Dendritic cell treated with granulocyte-macrophage colony-stimulating factor and Interleukin-4, amounts not matched to agents 40 ng/mL and 50 ng/mL, for 4 days (primary cell): ENCODE measurements at regions not wholly inside any gene's neighbourhood (a gene's known extent, or its start where the extent isn't known, plus 50 kb on each side); places are given as distances from the start of the nearest gene placed in this dataset.
A peak's percentile ranks its signal among the peaks of the same experiment; 100 is the strongest.

ENCODE experiments used
- H3K27ac Mint-ChIP-seq: one replicate; pipeline ENCODE4 v1.8.0; 2022; ENCODE audit warnings: mild to moderate bottlenecking, mixed read lengths
- H3K27me3 Mint-ChIP-seq: one replicate; pipeline ENCODE4 v1.8.0; 2022; ENCODE audit warnings: mild to moderate bottlenecking, mixed read lengths
- H3K36me3 Mint-ChIP-seq: one replicate; pipeline ENCODE4 v1.8.0; 2022; ENCODE audit warnings: low read depth, mixed read lengths
- H3K4me1 Mint-ChIP-seq: one replicate; pipeline ENCODE4 v1.8.0; 2022; ENCODE audit warnings: low read depth, mixed read lengths
- H3K4me3 Mint-ChIP-seq: one replicate; pipeline ENCODE4 v1.8.0; 2022; ENCODE audit warnings: mild to moderate bottlenecking, moderate library complexity, mixed read lengths
- H3K9me3 Mint-ChIP-seq: one replicate; pipeline ENCODE4 v1.8.0; 2022; ENCODE audit warnings: mixed read lengths
- intact Hi-C: fragments of 100-400 bp; cut with micrococcal nuclease; formaldehyde crosslinking; loops from one replicate; pipeline ENCODE4 v1.15.0; 2022

GRCh38 chr1:234874291-234875288 is 254.0 kb downstream of the TOMM20 start:
- peaks cover 82% of the 10 kb centered on the region for H3K4me1 Mint-ChIP-seq
- no peaks in the 10 kb centered on the region for H3K27me3 Mint-ChIP-seq
- H3K9me3 Mint-ChIP-seq, result no peaks in the 10 kb centered on the region
- peak overlapping the region; percentile 92 for H3K27ac Mint-ChIP-seq
- no peak overlapping the region for H3K4me3 Mint-ChIP-seq
- intact Hi-C loops, result no loop called here
- no peaks in the 10 kb centered on the region for H3K36me3 Mint-ChIP-seq

- Mint-ChIP-seq H3K36me3 (no peaks in the 10 kb centered on the region), H3K9me3 (no peaks in the 10 kb centered on the region), H3K27me3 (no peaks in the 10 kb centered on the region), H3K27ac (peak overlapping the region; percentile 60), H3K4me3 (no peak overlapping the region), H3K4me1 (peaks cover 75% of the 10 kb centered on the region)
- intact Hi-C loops, result no loop called here
These were observed 256.8 kb downstream of the TOMM20 start for GRCh38 chr1:234871710-234872271.

GRCh38 chr1:234871039-234871709 is 257.5 kb downstream of the TOMM20 start:
- H3K4me3 Mint-ChIP-seq, result no peak overlapping the region
- H3K27me3 Mint-ChIP-seq, result no peaks in the 10 kb centered on the region
- peak overlapping the region; percentile 60 for H3K27ac Mint-ChIP-seq
- no peaks in the 10 kb centered on the region for H3K36me3 Mint-ChIP-seq
- H3K4me1 Mint-ChIP-seq, result peaks cover 75% of the 10 kb centered on the region
- intact Hi-C loops, result no loop called here
- H3K9me3 Mint-ChIP-seq, result no peaks in the 10 kb centered on the region

GRCh38 chr1:234870020-234870981 is 258.3 kb downstream of the TOMM20 start:
- H3K36me3 Mint-ChIP-seq, result peaks cover 4% of the 10 kb centered on the region
- intact Hi-C loops, result no loop called here
- peaks cover 74% of the 10 kb centered on the region for H3K4me1 Mint-ChIP-seq
- no peaks in the 10 kb centered on the region for H3K27me3 Mint-ChIP-seq
- no peaks in the 10 kb centered on the region for H3K9me3 Mint-ChIP-seq
- H3K4me3 Mint-ChIP-seq, result no peak overlapping the region
- H3K27ac Mint-ChIP-seq, result peak overlapping the region; percentile 61

- Mint-ChIP-seq H3K27ac (peak overlapping the region; percentile 61), H3K36me3 (peaks cover 4% of the 10 kb centered on the region), H3K4me1 (peaks cover 74% of the 10 kb centered on the region), H3K27me3 (no peaks in the 10 kb centered on the region), H3K4me3 (no peak overlapping the region), H3K9me3 (no peaks in the 10 kb centered on the region)
- intact Hi-C loops, result no loop called here
These were observed 259.2 kb downstream of the TOMM20 start for GRCh38 chr1:234869182-234870019.

- Mint-ChIP-seq H3K4me3 (no peak overlapping the region), H3K9me3 (no peaks in the 10 kb centered on the region), H3K4me1 (peaks cover 74% of the 10 kb centered on the region), H3K36me3 (peaks cover 4% of the 10 kb centered on the region), H3K27me3 (no peaks in the 10 kb centered on the region), H3K27ac (peak overlapping the region; percentile 61)
- intact Hi-C loops, result no loop called here
These were observed 258.5 kb upstream of the IRF2BP2 start for GRCh38 chr1:234868296-234869147.

- peaks cover 80% of the 10 kb centered on the region for H3K4me1 Mint-ChIP-seq
- H3K27me3 Mint-ChIP-seq, result no peaks in the 10 kb centered on the region
- peak overlapping the region; percentile 92 for H3K27ac Mint-ChIP-seq
- H3K9me3 Mint-ChIP-seq, result no peaks in the 10 kb centered on the region
- peaks cover 4% of the 10 kb centered on the region for H3K36me3 Mint-ChIP-seq
- intact Hi-C loops, result loop anchor here (2.0 kb wide), 1 partner anchor 23 kb away; no protein-coding TSS in a partner anchor
- peak overlapping the region; percentile 27 for H3K4me3 Mint-ChIP-seq
These were observed 256.3 kb upstream of the IRF2BP2 start for GRCh38 chr1:234866007-234866866.

- Mint-ChIP-seq H3K4me1 (peaks cover 78% of the 10 kb centered on the region), H3K27ac (peak overlapping the region; percentile 92)
- intact Hi-C loops, result loop anchor here (2.0 kb wide), 1 partner anchor 23 kb away; no protein-coding TSS in a partner anchor
These were observed 255.4 kb upstream of the IRF2BP2 start for GRCh38 chr1:234865171-234866006.

GRCh38 chr1:234864116-234864515 is 254.1 kb upstream of the IRF2BP2 start:
- H3K27me3 Mint-ChIP-seq, result no peaks in the 10 kb centered on the region
- no peak overlapping the region for H3K4me3 Mint-ChIP-seq
- H3K9me3 Mint-ChIP-seq, result no peaks in the 10 kb centered on the region
- peak overlapping the region; percentile 87 for H3K27ac Mint-ChIP-seq
- peaks cover 4% of the 10 kb centered on the region for H3K36me3 Mint-ChIP-seq
- intact Hi-C loops, result no loop called here
- peaks cover 69% of the 10 kb centered on the region for H3K4me1 Mint-ChIP-seq

More at GRCh38 chr1:234865171-234866006, 255.4 kb upstream of the IRF2BP2 start:
- H3K4me3 Mint-ChIP-seq, result peak overlapping the region; percentile 27
- H3K9me3 Mint-ChIP-seq, result no peaks in the 10 kb centered on the region
- peaks cover 4% of the 10 kb centered on the region for H3K36me3 Mint-ChIP-seq
- no peaks in the 10 kb centered on the region for H3K27me3 Mint-ChIP-seq

- no peaks in the 10 kb centered on the region for H3K27me3 Mint-ChIP-seq
- H3K9me3 Mint-ChIP-seq, result no peaks in the 10 kb centered on the region
- H3K4me3 Mint-ChIP-seq, result no peak overlapping the region
- H3K4me1 Mint-ChIP-seq, result peaks cover 66% of the 10 kb centered on the region
- intact Hi-C loops, result no loop called here
- peaks cover 4% of the 10 kb centered on the region for H3K36me3 Mint-ChIP-seq
- peak overlapping the region; percentile 87 for H3K27ac Mint-ChIP-seq
These were observed 253.6 kb upstream of the IRF2BP2 start for GRCh38 chr1:234863551-234863971.
